GM18907 (cell line): ENCODE measurements at regions not wholly inside any gene's neighbourhood (a gene's known extent, or its start where the extent isn't known, plus 50 kb on each side); places are given as distances from the start of the nearest gene placed in this dataset.

Experiments used
- ATAC-seq: cut with Tn5 transposase; IDR thresholded peaks from one replicate; pipeline ENCODE4 v1.9.1; 2021; ENCODE audit warnings: mild to moderate bottlenecking, moderate library complexity; ENCODE audit not compliant: unreplicated experiment

GRCh38 chr1:82284213-82284612 is 483.5 kb downstream of the ADGRL2 start:
- no peak for ATAC-seq

GRCh38 chr1:82279241-82279640 is 478.5 kb downstream of the ADGRL2 start:
- ATAC-seq: no peak

GRCh38 chr1:82273816-82274215 is 473.1 kb downstream of the ADGRL2 start:
- no peak for ATAC-seq

- no peak for ATAC-seq
These were observed 468.7 kb downstream of the ADGRL2 start for GRCh38 chr1:82269431-82269830.

GRCh38 chr1:82268826-82269225 is 468.1 kb downstream of the ADGRL2 start:
- no peak for ATAC-seq

GRCh38 chr1:82266351-82266750 is 465.6 kb downstream of the ADGRL2 start:
- no peak for ATAC-seq

GRCh38 chr1:82265436-82265835 is 464.7 kb downstream of the ADGRL2 start:
- no peak for ATAC-seq

GRCh38 chr1:82264802-82265201 is 464.1 kb downstream of the ADGRL2 start:
- no peak for ATAC-seq

GRCh38 chr1:82263396-82263795 is 462.7 kb downstream of the ADGRL2 start:
- no peak for ATAC-seq

GRCh38 chr1:82260666-82261065 is 459.9 kb downstream of the ADGRL2 start:
- no peak for ATAC-seq

- no peak for ATAC-seq
These were observed 459.3 kb downstream of the ADGRL2 start for GRCh38 chr1:82260051-82260450.

GRCh38 chr1:82258887-82259286 is 458.2 kb downstream of the ADGRL2 start:
- no peak for ATAC-seq

- ATAC-seq: no peak
These were observed 445.3 kb downstream of the ADGRL2 start for GRCh38 chr1:82246050-82246449.

GRCh38 chr1:82245345-82246014 is 444.7 kb downstream of the ADGRL2 start:
- no peak for ATAC-seq

GRCh38 chr1:82240571-82240970 is 439.8 kb downstream of the ADGRL2 start:
- no peak for ATAC-seq

GRCh38 chr1:82230667-82231066 is 429.9 kb downstream of the ADGRL2 start:
- ATAC-seq: no peak

- ATAC-seq: no peak
These were observed 426.8 kb downstream of the ADGRL2 start for GRCh38 chr1:82227306-82228095.

GRCh38 chr1:82226186-82226505 is 425.4 kb downstream of the ADGRL2 start:
- peak; percentile 41 for ATAC-seq

- peak; percentile 83 for ATAC-seq
These were observed 424.9 kb downstream of the ADGRL2 start for GRCh38 chr1:82225421-82226185.

- no peak for ATAC-seq
These were observed 422.4 kb downstream of the ADGRL2 start for GRCh38 chr1:82223091-82223490.

- ATAC-seq: no peak
These were observed 421.0 kb downstream of the ADGRL2 start for GRCh38 chr1:82221721-82222120.

- no peak for ATAC-seq
These were observed 420.0 kb downstream of the ADGRL2 start for GRCh38 chr1:82220754-82221153.
